ENCODE measurements at regions not wholly inside any gene's neighbourhood (a gene's known extent, or its start where the extent isn't known, plus 50 kb on each side); places are given as distances from the start of the nearest gene placed in this dataset.
"Not testable (repeated sequence)": the region's sequence is repeated elsewhere in the genome, so short reads cannot be mapped to it uniquely, and the experiment has no call there.

DNA sequence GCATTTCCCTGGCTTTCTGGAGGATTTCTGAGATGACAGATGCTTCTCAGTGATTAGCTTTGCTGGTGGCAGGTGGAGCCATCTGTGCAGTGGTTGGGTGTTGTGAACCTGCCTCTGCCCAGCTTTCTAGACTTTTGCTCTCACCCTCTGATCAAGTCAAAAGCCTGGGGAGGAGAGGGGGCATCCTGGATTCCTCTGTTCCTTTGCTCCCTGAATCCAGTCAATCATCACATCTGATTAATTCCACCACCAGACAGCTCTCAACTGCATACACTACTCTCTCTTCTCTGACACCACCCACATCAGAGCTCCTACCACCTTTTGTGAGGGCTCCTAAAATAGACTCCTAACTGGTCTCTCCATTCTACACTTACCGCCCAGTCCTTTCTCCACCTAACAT lies 283.5 kb downstream of the WDR11 start:
- DNase-seq (ENCODE audit: low read depth) = no peak
- H3K4me3 ChIP-seq (ENCODE audit: low read depth, low read length) = no peak overlapping the region
- no peak for TF ChIP-seq MYC (IDR thresholded peaks at IDR 0.05; ENCODE audit: low read depth, low read length)
- no peak for TF ChIP-seq POLR2A (IDR thresholded peaks at IDR 0.05; ENCODE audit: extremely low read depth, insufficient read length)
- TF ChIP-seq CTCF (IDR thresholded peaks at IDR 0.05; ENCODE audit: low read depth, low read length) = no peak
- TF ChIP-seq, protein P1, sequence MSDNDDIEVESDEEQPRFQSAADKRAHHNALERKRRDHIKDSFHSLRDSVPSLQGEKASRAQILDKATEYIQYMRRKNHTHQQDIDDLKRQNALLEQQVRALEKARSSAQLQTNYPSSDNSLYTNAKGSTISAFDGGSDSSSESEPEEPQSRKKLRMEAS (IDR thresholded peaks at IDR 0.05; ENCODE audit: low read depth, low read length) = no peak

- TF ChIP-seq, protein P1 (IDR thresholded peaks at IDR 0.05; ENCODE audit: low read depth, low read length) = no peak
- TF ChIP-seq MYC (IDR thresholded peaks at IDR 0.05; ENCODE audit: low read depth, low read length) (no peak), POLR2A (IDR thresholded peaks at IDR 0.05; ENCODE audit: extremely low read depth, insufficient read length) (no peak), CTCF (IDR thresholded peaks at IDR 0.05; ENCODE audit: low read depth, low read length) (no peak)
- DNase-seq (ENCODE audit: low read depth) = no peak
- no peak overlapping the region for H3K4me3 ChIP-seq (ENCODE audit: low read depth, low read length)
Measured at GRCh38 chr10:121135512-121135911, 284.4 kb downstream of the WDR11 start.

DNA sequence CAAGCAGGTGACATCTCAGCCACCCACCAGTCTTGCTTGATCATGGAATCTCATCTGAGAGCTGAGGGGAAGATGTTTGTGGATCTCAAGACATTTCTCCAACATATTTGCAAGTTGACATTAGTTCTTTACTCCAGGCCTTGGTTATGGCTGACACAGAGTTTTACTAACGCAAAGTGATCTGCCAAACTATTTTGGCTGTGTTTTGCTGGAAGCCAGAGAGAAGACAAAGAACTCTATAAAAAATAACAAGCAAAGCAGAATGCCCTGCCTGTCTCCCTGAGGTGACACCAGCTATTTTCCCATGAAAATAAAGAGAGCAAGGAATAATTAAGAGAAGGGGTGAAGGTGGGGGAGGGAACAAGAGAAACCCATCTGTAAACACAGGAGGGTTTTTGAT lies 286.4 kb downstream of the WDR11 start:
- no peak for DNase-seq (ENCODE audit: low read depth)
- H3K4me3 ChIP-seq (ENCODE audit: low read depth, low read length) = no peak overlapping the region
- TF ChIP-seq MYC (IDR thresholded peaks at IDR 0.05; ENCODE audit: low read depth, low read length) (no peak), CTCF (IDR thresholded peaks at IDR 0.05; ENCODE audit: low read depth, low read length) (no peak)

DNA sequence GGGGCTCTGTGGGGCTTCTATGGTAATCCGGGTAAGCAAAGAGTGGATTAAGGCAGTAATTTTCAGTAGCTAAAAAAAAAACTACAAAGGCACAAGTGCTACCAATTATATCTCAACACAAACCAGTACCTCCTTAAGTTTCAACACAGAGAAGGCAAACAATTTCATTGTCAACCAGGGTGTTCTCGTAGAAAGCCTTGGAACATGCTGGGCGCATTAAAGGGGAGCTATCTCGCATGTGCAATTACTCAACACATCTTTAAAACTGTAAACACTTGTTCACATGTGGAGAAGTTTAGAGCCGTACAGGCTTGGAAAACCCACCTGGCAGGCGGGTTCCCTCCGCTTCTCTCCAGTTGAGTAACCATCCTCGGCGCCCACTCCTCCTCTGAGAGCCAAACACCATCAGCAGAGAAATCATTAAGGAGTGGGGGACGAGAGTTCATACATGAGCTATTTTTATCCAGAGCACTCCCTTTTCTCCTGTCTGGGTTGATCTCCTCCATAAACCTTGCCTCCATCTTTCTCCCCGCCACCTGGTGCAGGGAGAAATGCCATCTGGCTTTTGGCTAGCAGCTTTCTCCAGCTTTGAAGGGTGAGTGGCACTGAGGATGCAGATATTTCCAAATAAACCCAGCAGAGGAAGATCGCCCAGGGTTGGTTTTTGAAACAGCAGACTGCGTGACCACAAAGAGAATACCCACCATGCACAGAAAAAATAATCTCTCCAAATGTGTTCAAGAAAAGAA lies 287.1 kb downstream of the WDR11 start:
- no peak for DNase-seq (ENCODE audit: low read depth)
- H3K4me3 ChIP-seq (ENCODE audit: low read depth, low read length) = no peak overlapping the region
- no peak for TF ChIP-seq MYC (IDR thresholded peaks at IDR 0.05; ENCODE audit: low read depth, low read length)

DNA sequence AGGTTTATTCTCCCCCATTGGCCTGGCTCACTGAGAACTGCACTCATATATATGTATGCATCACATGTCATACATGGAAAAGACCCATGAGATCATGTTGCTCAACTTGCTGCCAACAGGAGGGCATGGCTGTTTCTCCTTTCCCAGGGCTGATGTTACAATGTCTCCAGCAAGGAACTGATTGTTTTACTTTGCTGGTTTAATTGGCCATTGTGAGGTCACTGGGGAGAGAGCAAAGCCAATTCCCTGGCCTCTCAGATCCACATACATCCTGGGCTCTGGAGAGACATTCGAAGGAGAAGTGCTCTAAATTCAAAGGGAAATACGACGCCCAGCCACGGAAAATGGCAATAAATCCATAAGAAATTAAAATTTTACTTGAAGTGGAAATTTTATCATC lies 287.8 kb downstream of the WDR11 start:
- H3K4me3 ChIP-seq (ENCODE audit: low read depth, low read length) = no peak overlapping the region
- no peak for DNase-seq (ENCODE audit: low read depth)
- TF ChIP-seq MYC (IDR thresholded peaks at IDR 0.05; ENCODE audit: low read depth, low read length) = no peak

DNA sequence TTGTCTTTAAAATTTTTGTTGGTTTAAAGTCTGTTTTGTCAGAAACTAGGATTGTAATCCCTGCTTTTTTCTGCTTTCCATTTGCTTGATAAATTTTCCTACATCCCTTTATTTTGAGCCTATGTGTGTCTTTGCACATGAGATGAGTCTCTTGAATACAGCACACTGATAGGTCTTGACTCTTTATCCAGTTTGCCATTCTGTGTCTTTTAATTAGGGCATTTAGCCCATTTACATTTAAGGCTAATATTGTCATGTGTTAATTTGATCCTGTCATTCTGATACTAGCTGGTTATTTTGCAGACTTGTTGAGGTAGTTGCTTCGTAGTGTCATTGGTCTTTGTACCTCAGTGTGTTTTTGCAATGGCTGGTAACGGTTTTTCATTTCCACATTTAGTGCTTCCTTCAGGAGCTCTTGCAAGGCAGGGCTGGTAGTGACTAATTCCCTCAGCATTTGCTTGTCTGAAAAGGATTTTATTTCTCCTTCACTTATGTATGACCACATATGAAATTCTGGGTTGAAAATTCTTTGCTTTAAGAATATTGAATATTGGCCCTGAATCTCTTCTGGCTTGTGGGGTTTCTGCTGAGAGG lies 294.7 kb downstream of the WDR11 start:
- not testable (repeated sequence) for H3K4me3 ChIP-seq (ENCODE audit: low read depth, low read length); DNase-seq (ENCODE audit: low read depth)

DNA sequence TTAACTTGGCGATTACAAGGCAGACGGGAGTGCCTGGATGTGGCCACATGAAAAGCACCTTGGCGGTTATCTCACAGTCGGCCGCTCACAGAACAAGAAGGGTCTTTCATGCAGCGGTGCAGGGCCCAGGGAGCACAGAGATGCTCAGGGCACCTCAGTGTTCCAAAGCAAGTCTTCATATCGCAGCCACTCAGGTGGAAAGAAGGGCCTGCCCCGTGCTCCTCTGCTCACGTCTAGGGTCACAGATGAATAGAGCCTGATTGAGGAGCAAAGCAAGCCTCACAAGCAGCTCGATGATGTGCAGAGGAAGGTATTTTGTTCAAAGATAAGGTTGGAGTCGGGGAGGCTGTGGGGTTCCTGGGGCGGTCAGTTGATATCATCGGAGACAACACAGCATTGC lies 297.8 kb downstream of the WDR11 start:
- DNase-seq (ENCODE audit: low read depth) = no peak
- TF ChIP-seq POLR2A (IDR thresholded peaks at IDR 0.05; ENCODE audit: extremely low read depth, insufficient read length) (no peak), MYC (IDR thresholded peaks at IDR 0.05; ENCODE audit: low read depth, low read length) (no peak), CTCF (IDR thresholded peaks at IDR 0.05; ENCODE audit: low read depth, low read length) (no peak)
- TF ChIP-seq, protein P1 (IDR thresholded peaks at IDR 0.05; ENCODE audit: low read depth, low read length) = no peak
- H3K4me3 ChIP-seq (ENCODE audit: low read depth, low read length) = no peak overlapping the region
